HG03460 (cell line): ENCODE measurements at regions not wholly inside any gene's neighbourhood (a gene's known extent, or its start where the extent isn't known, plus 50 kb on each side); places are given as distances from the start of the nearest gene placed in this dataset.

ENCODE experiments used
- ATAC-seq: cut with Tn5 transposase; IDR thresholded peaks from one replicate; pipeline ENCODE4 v1.9.1; 2021; ENCODE audit not compliant: unreplicated experiment

GRCh38 chr3:135849827-135850226 lies 115.7 kb upstream of the PPP2R3A start:
- no peak for ATAC-seq

DNA sequence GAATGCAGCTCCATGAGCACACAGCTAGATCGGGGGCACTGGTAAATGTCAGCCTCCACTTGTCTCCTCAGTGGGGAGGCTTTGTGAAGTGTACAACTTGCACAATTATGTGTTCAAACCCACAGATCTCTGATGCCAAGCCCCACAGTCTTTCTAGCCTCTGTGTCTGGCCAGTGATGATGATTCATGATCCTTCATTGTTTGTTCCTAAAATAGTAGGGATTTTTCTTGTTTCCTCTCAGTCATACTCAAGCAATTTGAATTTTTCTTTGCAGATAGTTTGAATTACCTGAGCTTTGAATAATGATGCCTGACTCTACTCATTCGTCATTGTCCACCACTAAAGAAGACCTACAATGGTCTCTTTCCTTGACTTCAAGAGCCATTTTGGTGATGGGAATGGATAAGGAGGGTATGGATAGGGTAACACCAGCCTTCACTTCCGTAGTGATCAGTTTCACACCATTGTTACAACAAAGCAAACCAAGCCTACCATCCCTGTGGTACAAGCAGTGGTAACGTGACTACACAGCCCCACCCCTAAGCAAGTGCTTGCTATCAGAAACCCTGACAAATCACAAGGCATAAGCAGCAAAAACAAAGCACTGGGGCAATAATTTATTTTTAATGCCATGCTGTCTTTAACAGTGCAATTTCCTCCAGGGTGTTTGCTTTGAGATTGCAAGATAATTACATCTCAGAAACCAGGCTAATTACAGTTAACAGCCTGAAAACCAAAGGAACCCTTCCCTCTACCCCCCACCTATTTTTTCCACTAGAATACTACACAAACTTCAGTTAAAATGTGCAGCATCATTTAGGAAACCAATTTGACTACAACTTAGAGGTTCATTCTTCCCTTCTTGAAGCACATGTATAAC lies 114.1 kb upstream of the PPP2R3A start:
- no peak for ATAC-seq

GRCh38 chr3:135853981-135854380 lies 111.5 kb upstream of the PPP2R3A start:
- no peak for ATAC-seq

- ATAC-seq: no peak
These were observed 104.8 kb upstream of the PPP2R3A start for GRCh38 chr3:135860761-135861160.

DNA sequence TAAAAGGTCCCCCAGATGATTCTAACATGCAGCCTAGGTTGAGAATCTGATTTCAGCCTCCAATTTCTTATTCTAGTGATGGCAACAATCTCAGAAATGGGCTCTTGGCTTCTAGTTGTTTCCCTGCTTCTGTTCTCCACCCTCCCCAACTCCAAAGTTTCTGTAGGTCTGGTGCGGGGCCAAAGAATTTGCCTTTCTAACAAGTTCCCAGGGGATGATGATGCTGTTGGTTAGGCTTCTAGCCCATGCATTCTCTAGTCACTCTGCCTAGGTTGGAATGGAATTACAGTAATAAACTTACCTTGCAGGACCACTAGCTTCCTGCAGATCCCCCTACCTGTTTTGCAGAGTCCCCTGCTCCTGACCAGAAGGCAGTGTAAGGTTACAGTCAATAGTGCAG lies 103.2 kb upstream of the PPP2R3A start:
- ATAC-seq: no peak

- ATAC-seq: no peak
These were observed 101.5 kb upstream of the PPP2R3A start for GRCh38 chr3:135864060-135864459.

GRCh38 chr3:135865085-135865484 lies 100.4 kb upstream of the PPP2R3A start:
- no peak for ATAC-seq

- ATAC-seq: no peak
These were observed 100.0 kb upstream of the PPP2R3A start for GRCh38 chr3:135865553-135865952.

DNA sequence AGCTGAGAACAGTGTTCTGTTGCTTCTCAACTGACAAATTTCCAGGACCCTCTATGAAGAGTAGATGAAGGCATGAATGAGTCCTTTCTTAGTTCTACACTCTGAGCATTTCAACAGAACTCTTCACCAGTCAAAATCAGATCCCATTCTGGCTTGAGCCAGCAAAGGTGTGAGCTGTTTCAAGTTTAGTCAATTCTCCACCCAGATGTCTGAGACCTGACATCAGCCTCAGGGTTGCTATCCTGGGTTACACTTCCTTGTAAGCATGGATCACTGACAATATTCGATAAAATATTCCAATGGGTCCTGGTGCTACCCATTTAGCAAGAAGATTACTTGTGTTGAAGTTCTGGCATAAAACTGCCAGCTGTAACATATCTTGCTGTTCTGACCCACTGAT lies 97.6 kb upstream of the PPP2R3A start:
- no peak for ATAC-seq

- no peak for ATAC-seq
These were observed 96.7 kb upstream of the PPP2R3A start for GRCh38 chr3:135868801-135869200.

DNA sequence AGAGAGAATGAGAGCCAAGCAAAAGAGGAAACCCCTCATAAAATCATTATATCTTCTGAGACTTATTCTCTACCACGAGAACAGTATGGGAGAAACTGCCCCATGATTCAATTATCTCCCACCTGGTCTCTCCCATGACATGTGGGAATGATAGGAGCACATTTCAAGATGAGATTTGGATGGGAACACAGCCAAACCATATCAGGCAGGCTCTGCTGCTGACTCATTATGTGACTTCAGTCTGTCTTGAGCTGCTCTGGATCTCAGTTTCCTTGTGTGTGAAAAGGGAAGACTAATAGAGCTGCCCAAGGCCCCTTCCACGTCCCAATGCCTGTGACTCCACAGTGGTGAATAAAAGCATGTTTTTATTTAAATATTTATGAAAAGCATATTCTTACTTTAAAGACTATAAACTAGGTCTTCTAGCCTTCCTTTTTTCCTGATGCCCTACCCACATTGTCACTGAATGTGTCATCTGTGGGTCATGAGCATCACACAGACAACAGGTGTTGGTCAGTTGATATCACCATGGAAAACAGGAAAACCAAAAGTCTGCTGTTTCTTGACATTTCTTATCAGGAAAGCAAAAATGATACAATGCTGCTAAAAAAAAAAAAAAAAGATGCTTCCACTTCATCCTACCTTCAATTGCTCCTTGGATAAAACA lies 96.0 kb upstream of the PPP2R3A start:
- ATAC-seq: no peak

DNA sequence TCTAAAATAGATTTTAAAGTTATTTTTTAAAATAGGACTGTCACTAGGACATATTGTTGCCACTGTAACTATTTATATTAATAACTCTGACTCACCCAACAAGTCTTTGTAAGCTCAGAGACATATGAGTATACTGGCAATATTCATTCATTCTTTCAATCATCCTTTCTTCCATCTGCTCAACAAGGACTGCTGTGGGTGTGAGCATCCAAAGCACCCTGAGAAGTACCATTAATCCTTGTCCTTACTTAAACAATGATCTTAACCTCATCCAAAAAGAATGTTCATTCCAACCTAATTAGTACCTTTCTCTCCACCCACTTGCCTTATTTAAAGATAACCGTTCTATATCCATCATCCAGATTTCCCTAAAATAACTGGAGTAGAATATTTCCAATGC lies 94.2 kb upstream of the PPP2R3A start:
- ATAC-seq: no peak

GRCh38 chr3:135874035-135874434 lies 91.5 kb upstream of the PPP2R3A start:
- no peak for ATAC-seq

GRCh38 chr3:135878501-135878900 lies 87.0 kb upstream of the PPP2R3A start:
- ATAC-seq: no peak

DNA sequence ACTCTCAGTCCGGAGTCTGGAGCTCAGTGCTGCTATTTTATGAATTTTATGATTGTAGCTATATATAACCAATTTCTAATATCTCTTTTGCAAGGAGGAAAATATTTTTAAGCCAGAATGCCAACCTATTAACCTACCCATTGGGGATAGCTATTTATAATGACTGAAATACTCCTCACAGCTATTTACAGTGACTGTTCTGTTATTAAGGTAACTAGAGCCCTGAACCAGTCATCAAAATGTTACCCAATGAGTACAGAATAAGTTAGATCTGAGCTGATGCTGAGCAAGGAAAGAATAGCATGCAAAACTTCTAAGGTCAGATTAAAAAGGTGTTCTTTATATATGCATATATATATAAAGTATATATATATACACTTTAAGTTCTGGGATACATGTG lies 79.6 kb upstream of the PPP2R3A start:
- ATAC-seq: no peak

DNA sequence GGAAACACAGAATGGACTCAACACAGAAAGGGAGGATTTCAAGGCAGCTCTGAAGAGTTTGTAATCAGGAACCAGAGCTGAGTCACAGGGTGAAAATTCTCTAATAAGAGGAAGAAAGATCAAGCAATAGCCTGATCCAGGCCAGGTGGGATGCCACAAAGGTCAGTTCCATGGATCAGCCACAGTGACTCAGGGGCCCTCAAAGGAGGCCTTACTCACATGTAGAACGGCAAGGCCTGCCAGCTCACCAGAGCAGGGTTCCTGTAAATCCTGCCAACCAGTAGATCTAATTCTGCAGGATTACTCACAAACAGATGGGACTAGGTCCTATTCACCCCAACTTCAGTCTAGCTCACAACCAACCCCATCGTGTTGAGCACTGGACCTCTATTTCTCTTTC lies 78.3 kb upstream of the PPP2R3A start:
- ATAC-seq: no peak

- no peak for ATAC-seq
These were observed 76.1 kb upstream of the PPP2R3A start for GRCh38 chr3:135889443-135889842.

DNA sequence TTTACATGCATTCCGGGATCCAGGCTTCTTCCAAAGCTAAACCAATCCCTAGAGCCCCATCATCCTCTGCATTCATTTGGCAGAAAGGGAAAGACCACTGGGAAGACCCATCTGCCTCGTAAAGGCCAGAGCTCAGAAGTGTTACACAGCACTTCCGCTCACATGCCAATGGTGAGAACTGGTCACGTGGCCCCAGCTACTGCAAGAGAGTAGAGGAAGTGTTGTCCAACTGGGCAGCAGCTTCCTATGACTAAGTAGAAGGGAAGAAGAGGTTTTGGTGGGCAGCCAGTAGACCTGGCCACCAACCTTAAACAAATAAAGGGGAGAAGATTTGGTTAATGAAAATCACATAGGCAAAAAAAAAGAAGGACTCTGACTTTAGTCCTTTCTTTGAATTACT lies 74.4 kb upstream of the PPP2R3A start:
- ATAC-seq: no peak

- ATAC-seq: no peak
These were observed 70.3 kb upstream of the PPP2R3A start for GRCh38 chr3:135895106-135895733.

DNA sequence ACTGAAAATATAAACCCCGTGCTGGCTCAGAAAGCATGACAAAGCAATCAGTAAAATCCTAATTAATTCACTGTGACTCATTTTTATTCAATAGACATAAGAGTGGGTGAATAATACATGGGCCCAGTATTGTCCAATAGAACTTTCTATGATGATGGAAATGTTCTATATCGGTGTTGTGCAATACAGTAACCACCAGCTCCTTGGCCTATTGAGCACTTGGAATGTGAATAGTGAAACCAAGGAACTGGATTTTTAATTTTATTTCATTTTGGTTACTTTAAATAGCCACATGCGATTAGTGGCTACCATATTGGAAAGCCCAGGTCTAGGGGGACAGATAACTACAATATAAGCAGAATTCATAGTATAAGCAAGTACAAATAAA lies 69.8 kb upstream of the PPP2R3A start:
- no peak for ATAC-seq

- no peak for ATAC-seq
These were observed 68.9 kb upstream of the PPP2R3A start for GRCh38 chr3:135896613-135897012.

- no peak for ATAC-seq
These were observed 67.8 kb upstream of the PPP2R3A start for GRCh38 chr3:135897715-135898114.
